Uterus (tissue), 2 donors: ENCODE measurements at regions not wholly inside any gene's neighbourhood (a gene's known extent, or its start where the extent isn't known, plus 50 kb on each side); places are given as distances from the start of the nearest gene placed in this dataset.

Experiments used
- POLR2A ChIP-seq, 2 donors: fragments of 450-650 bp; IDR thresholded peaks; one replicate each; pipeline ENCODE4 v1.6.1; 2016; ENCODE audit warnings: antibody characterized with exemption in 2 of 2, mild to moderate bottlenecking in 1 of 2, moderate library complexity in 1 of 2
- TF ChIP-seq, protein P1 (sequence below), 4 experiments: fragments of 200-600 bp in 2 of 4; fragments of 450-650 bp in 2 of 4; sonication (generic) in 2 of 4; IDR thresholded peaks; one replicate each; pipeline ENCODE4 v1.5.1; 2016 to 2019; ENCODE audit warnings: antibody characterized with exemption in 4 of 4, mild to moderate bottlenecking in 2 of 4, moderate library complexity in 1 of 4

DNA sequence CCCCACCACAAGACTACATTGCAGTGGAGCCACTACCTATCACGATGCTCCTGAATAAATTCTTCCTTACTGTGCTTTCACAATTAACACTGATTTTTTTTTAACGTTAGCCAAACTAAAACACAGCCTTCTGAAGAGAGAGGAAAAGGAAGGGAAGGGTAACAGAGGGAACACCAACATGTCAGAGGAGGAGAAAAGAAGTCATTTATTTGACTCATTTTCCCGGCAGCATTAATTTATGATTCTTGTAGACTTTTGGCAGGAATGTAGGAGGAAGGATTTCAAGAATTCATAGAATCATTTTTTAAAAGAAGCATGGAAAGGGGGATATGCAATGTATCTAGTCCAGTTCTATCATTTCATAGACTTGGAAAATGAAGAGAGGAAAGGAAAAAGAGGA, 74.3 kb upstream of the IQCM start:
- TF ChIP-seq, protein P1, sequence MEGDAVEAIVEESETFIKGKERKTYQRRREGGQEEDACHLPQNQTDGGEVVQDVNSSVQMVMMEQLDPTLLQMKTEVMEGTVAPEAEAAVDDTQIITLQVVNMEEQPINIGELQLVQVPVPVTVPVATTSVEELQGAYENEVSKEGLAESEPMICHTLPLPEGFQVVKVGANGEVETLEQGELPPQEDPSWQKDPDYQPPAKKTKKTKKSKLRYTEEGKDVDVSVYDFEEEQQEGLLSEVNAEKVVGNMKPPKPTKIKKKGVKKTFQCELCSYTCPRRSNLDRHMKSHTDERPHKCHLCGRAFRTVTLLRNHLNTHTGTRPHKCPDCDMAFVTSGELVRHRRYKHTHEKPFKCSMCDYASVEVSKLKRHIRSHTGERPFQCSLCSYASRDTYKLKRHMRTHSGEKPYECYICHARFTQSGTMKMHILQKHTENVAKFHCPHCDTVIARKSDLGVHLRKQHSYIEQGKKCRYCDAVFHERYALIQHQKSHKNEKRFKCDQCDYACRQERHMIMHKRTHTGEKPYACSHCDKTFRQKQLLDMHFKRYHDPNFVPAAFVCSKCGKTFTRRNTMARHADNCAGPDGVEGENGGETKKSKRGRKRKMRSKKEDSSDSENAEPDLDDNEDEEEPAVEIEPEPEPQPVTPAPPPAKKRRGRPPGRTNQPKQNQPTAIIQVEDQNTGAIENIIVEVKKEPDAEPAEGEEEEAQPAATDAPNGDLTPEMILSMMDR (IDR thresholded peaks at IDR 0.05): no peak
- TF ChIP-seq POLR2A (IDR thresholded peaks at IDR 0.05): no peak
